Prostate gland (tissue), 2 donors: ENCODE measurements at regions not wholly inside any gene's neighbourhood (a gene's known extent, or its start where the extent isn't known, plus 50 kb on each side); places are given as distances from the start of the nearest gene placed in this dataset.

Experiments
- DNase-seq: peaks from one replicate; pipeline ENCODE4 v3.0.0-alpha.2; 2019; ENCODE audit warnings: low spot score
- H3K27ac ChIP-seq, 2 donors: fragments of 200-600 bp; sonication (generic); 2 replicates each; pipeline ENCODE4 v1.5.1; 2017 to 2019
- H3K27me3 ChIP-seq: fragments of 200-600 bp; sonication (generic); replicated peaks from 2 replicates; pipeline ENCODE4 v1.5.1; 2019; ENCODE audit not compliant: insufficient read depth
- H3K36me3 ChIP-seq, 2 donors: fragments of 200-600 bp; sonication (generic); 1 replicate in 1 of 2; 2 replicates in 1 of 2; pipeline versions ENCODE4 v1.5.1 to v1.8.1; 2017 to 2019
- H3K4me1 ChIP-seq: fragments of 200-600 bp; sonication (generic); replicated peaks from 2 replicates; pipeline ENCODE4 v1.5.1; 2019
- H3K4me3 ChIP-seq, 2 donors: fragments of 200-600 bp; sonication (generic); 2 replicates each; pipeline ENCODE4 v1.5.1; 2017 to 2019
- H3K9me3 ChIP-seq: fragments of 200-600 bp; sonication (generic); 2 replicates; pipeline ENCODE4 v1.5.1; 2017
- CTCF ChIP-seq, 4 experiments: fragments of 200-600 bp in 2 of 4; fragments of 450-650 bp in 2 of 4; sonication (generic) in 2 of 4; IDR thresholded peaks; 1 replicate in 3 of 4; 2 replicates in 1 of 4; pipeline ENCODE4 v1.5.1; 2016 to 2019; ENCODE audit warnings: antibody characterized with exemption in 4 of 4, mild to moderate bottlenecking in 2 of 4, moderate library complexity in 2 of 4
- POLR2A ChIP-seq: fragments of 450-650 bp; IDR thresholded peaks from one replicate; pipeline ENCODE4 v1.6.1; 2016; ENCODE audit warnings: antibody characterized with exemption, mild to moderate bottlenecking
- POLR2AphosphoS5 ChIP-seq: sonication (generic); formaldehyde crosslinking; IDR thresholded peaks from one replicate; pipeline ENCODE4 v1.6.1; 2017; ENCODE audit warnings: antibody characterized with exemption
- WGBS: methylation state at CpG from one replicate; pipeline ENCODE4 v1.1.5; 2018; 5-methylcytosine and 5-hydroxymethylcytosine counted together
- intact Hi-C: fragments of 100-400 bp; cut with DNase I; formaldehyde crosslinking; loops from one replicate; pipeline ENCODE4 v1.14.2; 2022

GRCh38 chr5:135174315-135175096 lies 140.5 kb upstream of the PITX1 start:
- 80% methylated on average over 8 of the region's 8 CpGs for WGBS
- intact Hi-C loops: no loop called here

DNA sequence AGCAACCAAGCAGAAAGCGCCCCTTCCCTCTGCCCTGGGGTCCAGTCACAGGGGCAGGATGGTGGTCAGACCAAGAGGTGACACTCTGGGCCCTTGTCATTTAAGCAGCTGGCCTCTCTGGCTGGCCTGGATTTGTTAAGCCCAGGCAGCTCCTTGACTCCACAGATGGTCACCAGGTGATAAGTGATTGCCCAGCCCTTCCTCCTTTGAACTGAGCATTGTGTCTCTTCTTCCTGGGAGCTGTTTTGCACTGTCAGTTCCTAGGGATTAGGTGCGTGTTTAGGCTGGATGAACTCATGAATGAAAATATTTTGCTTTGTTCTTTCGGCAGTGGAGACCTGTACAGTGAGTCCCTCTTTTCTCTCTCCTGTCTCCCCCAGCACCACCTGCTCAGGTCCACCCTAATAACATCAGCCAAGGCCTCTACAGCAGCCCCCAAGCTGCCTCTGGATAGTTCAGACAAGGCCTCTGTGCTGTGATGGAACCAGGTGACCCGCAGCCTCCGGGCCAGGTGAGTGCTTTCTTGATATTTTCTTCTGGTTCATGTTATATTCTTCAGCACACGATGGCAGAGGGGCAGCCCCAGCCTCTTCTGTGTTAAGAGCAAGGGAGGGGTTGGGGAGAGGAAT lies 139.7 kb upstream of the PITX1 start:
- no peak overlapping the region for H3K4me3 ChIP-seq
- H3K27me3 ChIP-seq: no peaks in the 10 kb centered on the region
- H3K36me3 ChIP-seq: no peaks in the 10 kb centered on the region
- H3K9me3 ChIP-seq: no peaks in the 10 kb centered on the region
- no peaks in the 10 kb centered on the region for H3K4me1 ChIP-seq
- 84% methylated on average over 6 of the region's 6 CpGs for WGBS
- no peak overlapping the region for H3K27ac ChIP-seq
- no peak for DNase-seq
- TF ChIP-seq POLR2AphosphoS5 (no peak), POLR2A (no peak), CTCF (IDR thresholded peaks at IDR 0.05) (no peak)
- intact Hi-C loops: no loop called here

More at GRCh38 chr5:135174315-135175096, 140.5 kb upstream of the PITX1 start:
- H3K4me3 ChIP-seq: no peak overlapping the region
- H3K27me3 ChIP-seq: no peaks in the 10 kb centered on the region
- DNase-seq: no peak
- no peaks in the 10 kb centered on the region for H3K9me3 ChIP-seq
- H3K4me1 ChIP-seq: no peaks in the 10 kb centered on the region
- no peak for TF ChIP-seq POLR2A
- no peak for TF ChIP-seq POLR2AphosphoS5
- no peak for TF ChIP-seq CTCF (IDR thresholded peaks at IDR 0.05)
- H3K36me3 ChIP-seq: no peaks in the 10 kb centered on the region
- no peak overlapping the region for H3K27ac ChIP-seq

DNA sequence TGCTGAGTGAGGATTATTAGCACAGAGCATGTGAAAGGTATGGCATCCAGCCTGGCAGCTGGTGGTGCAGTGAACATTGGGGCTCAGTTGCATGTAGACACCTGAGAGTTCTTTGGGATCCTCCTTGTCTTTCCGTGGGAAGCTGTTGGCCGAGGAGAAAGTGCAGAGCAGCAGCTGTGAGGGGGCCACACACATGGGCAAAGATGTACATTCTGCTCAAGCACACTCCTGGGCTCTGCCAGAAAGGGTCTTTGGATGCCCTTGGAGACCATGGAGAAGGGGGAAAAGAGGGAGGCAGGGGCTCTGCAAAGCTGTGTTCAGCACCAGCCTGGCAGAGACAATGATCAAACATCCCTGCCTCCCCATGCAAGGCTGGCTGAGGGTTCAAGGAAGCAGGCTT lies 138.7 kb upstream of the PITX1 start:
- 93% methylated on average over 2 of the region's 2 CpGs for WGBS
- no peak for TF ChIP-seq POLR2AphosphoS5
- TF ChIP-seq CTCF (IDR thresholded peaks at IDR 0.05): no peak
- TF ChIP-seq POLR2A: no peak
- Histone ChIP-seq H3K4me3 (no peak overlapping the region), H3K27ac (no peak overlapping the region), H3K4me1 (no peaks in the 10 kb centered on the region), H3K9me3 (no peaks in the 10 kb centered on the region), H3K36me3 (no peaks in the 10 kb centered on the region), H3K27me3 (peaks cover 2% of the 10 kb centered on the region)
- intact Hi-C loops: no loop called here
- DNase-seq: no peak

DNA sequence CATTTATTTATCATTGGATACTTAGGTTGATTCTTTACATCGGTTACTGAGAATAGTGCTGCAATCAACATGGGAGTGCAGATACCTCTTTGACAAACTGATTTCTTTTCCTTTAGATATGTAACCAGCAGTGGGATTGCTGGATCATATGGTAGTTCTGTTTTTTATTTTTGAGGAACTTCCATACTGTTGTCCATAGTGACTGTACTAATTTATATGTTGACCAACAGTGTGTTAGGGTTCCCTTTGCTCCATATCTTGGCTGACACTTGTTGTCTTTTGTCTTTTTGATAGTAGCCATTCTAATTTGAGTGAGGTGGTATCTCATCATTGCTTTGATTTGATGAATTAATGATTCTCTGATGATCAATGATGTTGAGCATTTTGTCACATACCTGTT lies 137.3 kb upstream of the PITX1 start:
- Histone ChIP-seq H3K4me1 (no peaks in the 10 kb centered on the region), H3K27me3 (peaks cover 3% of the 10 kb centered on the region), H3K4me3 (no peak overlapping the region), H3K27ac (no peak overlapping the region), H3K36me3 (no peaks in the 10 kb centered on the region), H3K9me3 (no peaks in the 10 kb centered on the region)
- 94% methylated on average over 1 of the region's 1 CpG for WGBS
- TF ChIP-seq CTCF (IDR thresholded peaks at IDR 0.05) (no peak), POLR2AphosphoS5 (no peak), POLR2A (no peak)
- intact Hi-C loops: no loop called here
- no peak for DNase-seq

GRCh38 chr5:135170500-135170899 lies 136.5 kb upstream of the PITX1 start:
- H3K36me3 ChIP-seq: no peaks in the 10 kb centered on the region
- no peak for TF ChIP-seq POLR2A
- TF ChIP-seq POLR2AphosphoS5: no peak
- TF ChIP-seq CTCF (IDR thresholded peaks at IDR 0.05): no peak
- no peaks in the 10 kb centered on the region for H3K4me1 ChIP-seq
- H3K4me3 ChIP-seq: no peak overlapping the region
- H3K9me3 ChIP-seq: no peaks in the 10 kb centered on the region
- no peak for DNase-seq
- WGBS: 93% methylated on average over 2 of the region's 2 CpGs
- intact Hi-C loops: no loop called here
- H3K27me3 ChIP-seq: peaks cover 3% of the 10 kb centered on the region
- H3K27ac ChIP-seq: no peak overlapping the region
